Left colon (tissue), 2 donors: ENCODE measurements at regions not wholly inside any gene's neighbourhood (a gene's known extent, or its start where the extent isn't known, plus 50 kb on each side); places are given as distances from the start of the nearest gene placed in this dataset.
"Not testable (repeated sequence)": the region's sequence is repeated elsewhere in the genome, so short reads cannot be mapped to it uniquely, and the experiment has no call there.

ENCODE experiments used
- ATAC-seq: fragments of 200-7000 bp; cut with Tn5 transposase; one replicate; pipeline ENCODE4 v1.9.1; 2020; ENCODE audit warnings: mild to moderate bottlenecking, moderate library complexity
- DNase-seq, 2 donors: peaks; one replicate each; pipeline ENCODE4 v3.0.0-alpha.2; 2020
- intact Hi-C, 2 donors: fragments of 100-400 bp; cut with DNase I in 1 of 2; cut with micrococcal nuclease in 1 of 2; formaldehyde crosslinking; loops; one replicate each; pipeline versions ENCODE4 v1.11.2 to v1.14.0; 2022; cut with DNase I, micrococcal nuclease
- donor health status: DM: no; HTN: no; CAD: no.
- donor health status: DM: yes; HTN: yes; CAD: no.

DNA sequence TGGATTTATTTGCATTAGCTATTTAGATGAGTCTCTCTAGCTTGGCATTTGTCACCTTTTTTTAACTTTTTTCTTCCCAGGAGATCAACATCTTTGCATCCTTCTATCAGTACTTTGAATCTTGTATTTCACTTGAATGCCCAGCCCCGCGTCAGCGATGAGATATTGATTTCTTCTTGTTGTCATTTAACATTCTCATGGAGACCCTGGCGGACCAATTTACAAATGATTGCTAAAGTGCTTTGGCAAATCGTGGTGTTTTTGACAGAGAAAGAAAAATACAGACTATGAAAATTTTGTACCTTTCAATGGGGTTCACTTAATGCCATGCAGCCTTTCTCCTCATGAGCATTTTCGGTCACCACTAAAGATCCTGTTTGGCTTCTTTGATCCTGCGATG is 269.7 kb downstream of the ABCC12 start:
- intact Hi-C loops: no loop called here
- DNase-seq (no peak), ATAC-seq (no peak)

- DNase-seq (no peak), ATAC-seq (no peak)
- intact Hi-C loops: no loop called here
These were observed 270.3 kb downstream of the ABCC12 start for GRCh38 chr16:47885489-47885888.

- DNase-seq (no peak), ATAC-seq (no peak)
- intact Hi-C loops: no loop called here
These were observed 271.6 kb downstream of the ABCC12 start for GRCh38 chr16:47884116-47884725.

DNA sequence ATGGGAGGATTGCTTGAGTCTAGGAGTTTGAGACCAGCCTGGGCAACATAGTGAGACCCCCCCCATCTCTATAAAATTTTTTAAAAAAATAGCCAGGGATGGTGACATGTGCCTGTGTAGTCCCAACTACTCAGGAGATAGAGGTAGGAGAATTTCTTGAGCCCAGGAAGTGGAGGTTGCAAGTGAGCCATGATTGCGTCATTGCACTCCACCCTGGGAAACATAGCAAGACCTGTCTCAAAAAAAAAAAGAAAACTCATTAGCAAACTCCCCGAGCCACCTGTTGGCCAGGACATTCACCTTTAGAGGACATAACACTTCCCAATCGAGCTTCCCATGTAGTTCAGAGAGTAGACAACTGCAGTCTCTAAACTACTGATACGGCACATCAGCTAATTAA is 274.2 kb downstream of the ABCC12 start:
- intact Hi-C loops: no loop called here
- ATAC-seq (no peak), DNase-seq (no peak)

DNA sequence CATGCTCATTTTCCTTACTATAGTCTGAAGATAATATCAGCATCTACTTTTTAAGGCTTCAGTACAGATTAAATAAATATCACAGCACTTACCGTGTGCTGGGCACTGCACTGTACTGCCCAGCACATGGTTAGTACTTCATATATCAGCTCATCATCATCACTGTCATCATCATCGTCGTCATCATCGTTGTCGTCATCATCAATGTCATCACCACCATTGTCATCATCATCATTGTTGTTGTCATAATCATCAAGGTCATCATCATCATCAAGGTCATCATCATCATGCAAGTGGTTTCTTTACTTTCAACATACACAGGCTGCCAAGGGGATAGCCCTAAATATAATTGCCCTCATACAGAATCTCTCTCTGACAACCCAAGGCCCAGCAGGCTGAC is 275.1 kb downstream of the ABCC12 start:
- ATAC-seq: no peak
- intact Hi-C loops: no loop called here
- DNase-seq: no peak

- ATAC-seq (no peak), DNase-seq (no peak)
- intact Hi-C loops: no loop called here
These were observed 278.6 kb downstream of the ABCC12 start for GRCh38 chr16:47877166-47877565.

GRCh38 chr16:47876511-47876910 is 279.3 kb downstream of the ABCC12 start:
- intact Hi-C loops: no loop called here
- DNase-seq (no peak), ATAC-seq (no peak)

DNA sequence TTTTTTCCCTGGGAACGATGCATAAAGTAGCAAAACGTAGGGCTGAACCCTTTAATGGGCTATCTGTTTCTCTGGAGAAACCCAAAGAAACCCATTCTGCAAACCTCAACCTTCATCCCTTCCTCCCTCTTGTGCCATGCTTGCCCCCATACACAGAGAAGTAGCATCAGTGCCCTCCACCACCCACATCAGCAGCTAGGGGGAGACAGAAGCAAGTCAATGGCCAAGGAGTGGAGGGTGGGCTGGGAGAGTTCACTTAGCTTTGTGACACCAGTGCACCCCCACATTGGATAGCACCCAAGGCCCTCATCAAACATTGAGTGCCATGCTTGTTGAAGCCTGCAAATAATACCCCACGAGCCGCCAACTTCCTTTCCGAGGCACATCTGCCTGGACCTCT is 282.4 kb downstream of the ABCC12 start:
- intact Hi-C loops: no loop called here
- no peak for DNase-seq
- ATAC-seq: no peak

DNA sequence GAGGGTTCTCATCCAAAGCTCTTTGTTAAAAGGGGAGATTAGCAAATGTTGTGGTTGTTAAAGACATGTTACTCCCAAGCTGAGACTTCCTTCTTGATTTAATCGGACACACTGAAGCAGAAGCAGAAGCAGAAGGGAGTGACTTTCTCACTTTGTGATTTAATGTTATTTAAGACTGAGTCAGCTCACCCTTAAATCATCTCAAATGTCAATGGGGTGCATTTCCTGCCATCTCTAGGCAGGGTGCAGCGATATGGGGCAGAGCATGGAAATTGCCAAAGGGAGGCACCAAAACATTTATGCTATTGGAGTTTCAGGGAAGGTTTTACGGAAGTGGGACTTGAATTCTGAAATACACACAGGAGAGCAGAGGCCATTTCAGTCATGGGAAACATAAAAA is 283.6 kb downstream of the ABCC12 start:
- DNase-seq (no peak), ATAC-seq (no peak)
- intact Hi-C loops: no loop called here

- DNase-seq (no peak), ATAC-seq (no peak)
- intact Hi-C loops: no loop called here
These were observed 289.4 kb downstream of the ABCC12 start for GRCh38 chr16:47866423-47866822.

- intact Hi-C loops: no loop called here
- no peak for ATAC-seq
These were observed 290.4 kb downstream of the ABCC12 start for GRCh38 chr16:47865337-47865855.

DNA sequence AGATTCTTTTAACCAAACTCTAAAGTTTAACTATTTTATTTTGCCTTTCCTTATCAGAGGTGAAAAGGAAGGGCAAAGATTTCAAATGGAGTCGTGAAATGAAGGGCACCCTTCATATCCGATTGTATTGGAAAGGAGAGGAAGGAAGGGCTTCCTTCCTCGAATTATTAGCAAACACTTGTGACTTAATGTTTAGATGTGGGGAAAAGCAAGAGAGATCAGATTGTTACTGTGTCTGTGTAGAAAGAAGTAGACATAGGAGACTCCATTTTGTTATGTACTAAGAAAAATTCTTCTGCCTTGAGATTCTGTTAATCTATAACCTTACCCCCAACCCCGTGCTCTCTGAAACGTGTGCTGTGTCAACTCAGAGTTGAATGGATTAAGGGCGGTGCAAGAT is 291.5 kb downstream of the ABCC12 start:
- ATAC-seq, DNase-seq, intact Hi-C loops: not testable (repeated sequence)

More at GRCh38 chr16:47865337-47865855, 290.4 kb downstream of the ABCC12 start:
- DNase-seq: no peak

DNA sequence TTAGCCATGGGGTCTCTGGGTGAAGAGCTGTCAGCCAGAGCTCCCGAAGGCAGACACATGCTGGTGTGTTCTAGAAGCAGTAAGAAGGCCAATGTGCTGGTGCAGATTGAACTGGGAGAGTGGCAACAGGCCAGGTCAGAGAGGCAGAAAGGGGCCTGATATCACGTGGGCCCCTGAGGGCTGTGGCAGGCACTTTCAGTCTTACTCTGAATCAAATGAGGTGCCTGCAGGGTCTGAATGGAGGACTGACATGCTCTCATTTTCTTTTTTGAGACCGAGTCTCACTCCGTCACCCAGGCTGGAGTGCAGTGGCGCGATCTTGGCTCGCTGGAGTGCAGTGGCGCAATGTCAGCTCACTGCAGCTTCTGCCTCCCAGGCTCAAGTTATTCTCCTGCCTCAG is 293.8 kb downstream of the ABCC12 start:
- intact Hi-C loops: no loop called here
- ATAC-seq: no peak
- no peak for DNase-seq

DNA sequence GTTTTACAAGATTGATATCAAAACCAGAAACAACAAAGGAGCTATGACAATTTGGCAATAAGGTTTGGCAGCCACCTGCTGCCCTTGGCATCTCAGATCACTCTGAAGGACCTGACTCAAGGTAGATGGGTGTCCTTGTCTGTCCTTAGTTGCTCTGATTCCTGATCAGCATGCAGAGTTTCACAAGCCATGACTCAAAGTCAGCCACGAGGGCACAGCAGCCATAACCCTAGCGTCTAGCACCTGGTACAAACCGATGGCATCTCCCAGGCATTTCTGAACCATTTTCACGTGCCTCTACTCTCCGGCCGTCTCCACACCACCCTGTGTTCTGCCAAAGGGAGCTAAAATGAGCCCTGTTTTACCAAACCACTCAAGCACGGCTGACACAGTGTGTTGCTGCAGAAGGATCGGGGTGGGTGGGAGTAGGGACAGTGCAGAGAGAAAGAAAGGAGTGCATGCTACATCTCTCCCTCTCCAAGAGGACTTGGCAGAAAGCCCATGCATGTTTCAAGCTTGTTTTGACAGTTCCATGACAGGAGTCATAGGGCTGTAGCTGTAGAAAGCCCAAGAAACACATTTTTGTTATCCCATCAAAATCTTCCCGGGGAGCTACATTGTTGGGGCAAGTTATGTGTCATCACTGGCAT is 297.3 kb downstream of the ABCC12 start:
- DNase-seq (no peak), ATAC-seq (no peak)
- intact Hi-C loops: no loop called here

DNA sequence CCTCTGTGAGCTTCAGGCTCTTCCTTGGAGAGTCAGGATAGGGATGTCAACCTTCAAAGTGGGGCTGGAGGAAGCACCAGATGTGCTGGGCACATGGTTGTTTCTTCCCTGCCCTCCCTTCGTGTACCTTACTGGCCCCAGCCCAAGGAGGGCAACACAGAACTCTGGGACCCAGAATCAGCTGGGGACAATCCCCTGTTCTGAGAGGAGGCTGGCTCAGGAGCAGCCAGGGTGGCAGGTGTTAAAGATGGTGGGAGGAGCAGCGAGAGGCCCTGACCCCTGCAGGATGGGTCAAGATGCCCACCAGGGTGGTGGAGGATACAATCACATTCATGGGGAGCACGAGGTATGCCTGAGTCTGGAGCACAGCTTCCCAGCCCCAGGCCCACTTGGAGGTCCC is 300.4 kb downstream of the ABCC12 start:
- intact Hi-C loops: no loop called here
- ATAC-seq (no peak), DNase-seq (no peak)

- ATAC-seq (no peak), DNase-seq (no peak)
These were observed 301.1 kb downstream of the ABCC12 start for GRCh38 chr16:47854737-47855136.

GRCh38 chr16:47852991-47853390 is 302.8 kb downstream of the ABCC12 start:
- no peak for DNase-seq
- ATAC-seq: no peak
- intact Hi-C loops: no loop called here

More at GRCh38 chr16:47854737-47855136, 301.1 kb downstream of the ABCC12 start:
- intact Hi-C loops: no loop called here

- ATAC-seq (no peak), DNase-seq (no peak)
- intact Hi-C loops: no loop called here
These were observed 304.6 kb downstream of the ABCC12 start for GRCh38 chr16:47851146-47851545.

DNA sequence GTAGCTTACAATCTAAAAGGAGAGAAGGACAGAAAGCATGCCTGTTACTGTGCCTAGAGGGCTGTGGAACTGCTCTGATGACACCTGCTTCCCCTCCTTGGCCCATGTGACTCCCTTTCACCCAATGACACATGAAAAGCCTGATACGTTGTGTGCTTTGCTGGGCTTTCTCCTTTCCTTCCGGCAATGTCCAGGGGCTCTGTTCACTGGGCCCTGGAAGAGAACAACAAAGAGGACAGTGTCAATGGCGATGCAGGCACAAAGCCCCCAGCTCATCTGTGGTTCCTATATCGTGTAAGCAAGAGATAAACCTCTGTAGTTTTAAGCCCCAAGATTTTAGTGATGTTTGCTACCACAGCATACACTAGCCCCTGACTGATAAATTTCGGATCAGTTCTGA is 306.1 kb downstream of the ABCC12 start:
- DNase-seq: no peak
- ATAC-seq: no peak
- intact Hi-C loops: no loop called here

DNA sequence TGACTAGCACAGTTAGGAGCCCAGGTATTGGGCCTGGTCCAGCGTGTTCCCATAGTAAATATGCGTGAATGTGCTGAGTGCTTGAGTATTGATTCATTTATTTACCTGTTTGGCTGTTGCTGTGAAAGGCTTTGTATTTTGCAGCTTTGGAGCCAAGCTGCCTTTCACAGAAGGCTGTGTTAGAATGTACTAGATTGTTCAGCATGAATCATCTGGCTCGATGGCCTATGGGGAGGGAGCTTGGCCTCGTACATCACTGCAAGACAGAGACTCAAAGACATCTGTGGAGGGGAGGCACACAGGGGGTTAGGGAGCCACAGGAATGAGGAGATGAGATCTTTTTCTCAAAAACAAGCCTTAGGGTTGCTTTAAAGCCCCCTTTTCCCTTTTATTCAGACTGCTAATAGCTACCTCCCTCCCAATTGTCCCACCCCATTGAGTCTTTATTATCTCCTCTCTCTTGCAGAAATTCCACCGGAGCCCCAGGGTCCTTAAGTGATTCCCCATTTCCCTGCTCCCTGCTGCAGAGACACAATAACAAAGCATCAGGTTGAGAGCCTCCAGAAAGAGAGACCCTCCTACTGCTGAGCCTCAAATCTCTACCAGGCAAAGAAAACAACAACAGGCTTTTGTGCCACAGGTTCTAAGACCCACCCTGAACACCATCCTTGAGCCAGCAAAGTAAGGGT is 307.2 kb downstream of the ABCC12 start:
- DNase-seq: no peak
- no peak for ATAC-seq
- intact Hi-C loops: no loop called here
